ENCODE measurements at regions not wholly inside any gene's neighbourhood (a gene's known extent, or its start where the extent isn't known, plus 50 kb on each side); places are given as distances from the start of the nearest gene placed in this dataset.
"Not testable (repeated sequence)": the region's sequence is repeated elsewhere in the genome, so short reads cannot be mapped to it uniquely, and the experiment has no call there.

DNA sequence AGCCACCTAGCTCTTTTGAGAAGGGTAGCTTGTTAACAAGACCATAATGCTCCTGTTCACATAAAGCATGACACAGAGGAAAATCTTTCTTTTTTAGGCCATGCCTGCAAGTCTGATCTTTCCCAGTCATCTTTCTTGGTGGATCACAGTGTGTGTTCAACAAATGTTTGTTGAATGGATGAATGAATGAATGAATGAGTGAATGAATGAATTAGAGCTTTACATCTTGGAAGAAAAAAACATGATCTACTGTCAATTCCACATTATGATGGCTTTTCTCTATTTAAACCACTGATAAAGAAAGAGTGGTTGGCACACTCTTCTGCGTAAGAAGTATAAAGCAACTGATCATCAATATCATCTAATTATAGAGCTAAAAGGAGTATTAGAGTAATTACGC is 148.7 kb downstream of the CCDC71L start:
- H3K36me3 Mint-ChIP-seq, result no peaks in the 10 kb centered on the region
- H3K27ac Mint-ChIP-seq, result no peak overlapping the region
- no peak for ATAC-seq (replicated peaks)
- no peaks in the 10 kb centered on the region for H3K9me3 Mint-ChIP-seq
- no peak for DNase-seq
- H3K4me3 Mint-ChIP-seq, result no peak overlapping the region
- peaks cover 7 to 22% of the 10 kb centered on the region in 2 donors for H3K27me3 Mint-ChIP-seq
- H3K4me1 Mint-ChIP-seq, result peaks cover 0 to 1% of the 10 kb centered on the region in 2 donors

DNA sequence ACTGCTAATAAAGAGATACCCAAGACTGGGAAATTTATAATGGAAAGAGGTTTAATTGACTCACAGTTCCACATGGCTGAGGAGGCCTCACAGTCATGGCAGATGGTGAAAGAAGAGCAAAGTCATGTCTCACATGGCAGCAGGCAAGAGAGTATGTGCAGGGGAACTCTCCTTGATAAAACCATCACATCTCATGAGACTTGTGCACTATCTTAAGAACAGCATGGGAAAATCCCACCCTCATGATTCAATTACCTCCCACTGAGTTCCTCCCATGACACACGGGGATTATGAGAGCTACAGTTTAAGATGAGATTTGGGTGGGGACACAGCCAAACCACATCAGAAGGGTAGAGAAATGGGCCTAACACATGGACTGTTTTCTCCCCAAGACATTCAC is 156.3 kb downstream of the CCDC71L start:
- Mint-ChIP-seq H3K27ac (peak overlapping the region; percentile 16), H3K27me3 (peaks cover 3 to 4% of the 10 kb centered on the region in 2 donors), H3K4me1 (peaks cover 12 to 18% of the 10 kb centered on the region in 2 donors), H3K36me3 (peaks cover 0 to 7% of the 10 kb centered on the region in 2 donors), H3K9me3 (peaks cover 0 to 2% of the 10 kb centered on the region in 2 donors), H3K4me3 (no peak overlapping the region)
- DNase-seq, result no peak
- peak; percentile 29 to 74 for ATAC-seq (replicated peaks)

DNA sequence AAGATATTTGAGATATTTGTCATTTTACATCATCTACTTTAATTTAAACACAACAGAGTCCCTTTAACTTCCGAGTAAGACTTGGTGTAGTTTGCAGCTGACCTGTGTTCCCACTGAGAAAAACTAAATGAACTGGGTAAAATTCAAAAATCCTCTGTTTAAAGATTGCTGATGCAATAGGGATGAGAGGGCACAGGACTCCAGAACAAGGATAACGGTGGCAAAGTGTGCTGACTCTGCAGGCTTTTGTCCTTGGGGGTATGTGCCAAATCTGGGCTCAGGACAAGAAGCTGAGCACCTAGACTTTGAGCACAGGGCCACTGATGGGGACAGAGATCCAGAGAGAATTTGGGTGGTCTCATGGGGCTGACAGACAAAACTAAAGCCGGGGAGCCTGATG is 156.8 kb downstream of the CCDC71L start:
- peak overlapping the region; percentile 16 for H3K27ac Mint-ChIP-seq
- peaks cover 12 to 18% of the 10 kb centered on the region in 2 donors for H3K4me1 Mint-ChIP-seq
- no peak for ATAC-seq (replicated peaks)

DNA sequence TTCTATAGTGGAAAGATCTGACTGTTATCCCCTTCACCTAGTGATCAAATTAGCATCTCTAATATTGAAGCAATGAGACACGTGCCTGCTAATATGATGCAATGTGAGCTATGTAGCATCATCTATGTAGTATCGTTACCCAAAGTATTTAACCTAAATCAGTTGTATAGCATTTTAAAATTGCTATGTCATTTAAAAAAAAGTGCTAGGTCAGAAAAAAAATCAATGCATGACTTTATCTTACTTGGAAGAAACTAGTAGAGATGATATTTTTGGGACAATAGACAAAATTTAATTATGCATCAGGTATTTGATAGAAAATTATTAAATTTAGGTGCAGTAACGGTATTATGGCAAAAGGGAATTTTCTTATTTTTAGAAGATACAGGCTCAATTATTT is 157.3 kb downstream of the CCDC71L start:
- H3K9me3 Mint-ChIP-seq, result peaks cover 0 to 2% of the 10 kb centered on the region in 2 donors
- ATAC-seq (replicated peaks), result no peak
- peaks cover 12 to 18% of the 10 kb centered on the region in 2 donors for H3K4me1 Mint-ChIP-seq
- H3K4me3 Mint-ChIP-seq, result no peak overlapping the region
- peaks cover 0 to 7% of the 10 kb centered on the region in 2 donors for H3K36me3 Mint-ChIP-seq
- no peak overlapping the region for H3K27ac Mint-ChIP-seq
- peaks cover 0 to 4% of the 10 kb centered on the region in 2 donors for H3K27me3 Mint-ChIP-seq
- no peak for DNase-seq

More for the DNA sequence above, 156.8 kb downstream of the CCDC71L start:
- no peak overlapping the region for H3K4me3 Mint-ChIP-seq
- H3K27me3 Mint-ChIP-seq, result peaks cover 0 to 4% of the 10 kb centered on the region in 2 donors
- H3K9me3 Mint-ChIP-seq, result peaks cover 0 to 2% of the 10 kb centered on the region in 2 donors
- no peak for DNase-seq
- peaks cover 0 to 7% of the 10 kb centered on the region in 2 donors for H3K36me3 Mint-ChIP-seq

DNA sequence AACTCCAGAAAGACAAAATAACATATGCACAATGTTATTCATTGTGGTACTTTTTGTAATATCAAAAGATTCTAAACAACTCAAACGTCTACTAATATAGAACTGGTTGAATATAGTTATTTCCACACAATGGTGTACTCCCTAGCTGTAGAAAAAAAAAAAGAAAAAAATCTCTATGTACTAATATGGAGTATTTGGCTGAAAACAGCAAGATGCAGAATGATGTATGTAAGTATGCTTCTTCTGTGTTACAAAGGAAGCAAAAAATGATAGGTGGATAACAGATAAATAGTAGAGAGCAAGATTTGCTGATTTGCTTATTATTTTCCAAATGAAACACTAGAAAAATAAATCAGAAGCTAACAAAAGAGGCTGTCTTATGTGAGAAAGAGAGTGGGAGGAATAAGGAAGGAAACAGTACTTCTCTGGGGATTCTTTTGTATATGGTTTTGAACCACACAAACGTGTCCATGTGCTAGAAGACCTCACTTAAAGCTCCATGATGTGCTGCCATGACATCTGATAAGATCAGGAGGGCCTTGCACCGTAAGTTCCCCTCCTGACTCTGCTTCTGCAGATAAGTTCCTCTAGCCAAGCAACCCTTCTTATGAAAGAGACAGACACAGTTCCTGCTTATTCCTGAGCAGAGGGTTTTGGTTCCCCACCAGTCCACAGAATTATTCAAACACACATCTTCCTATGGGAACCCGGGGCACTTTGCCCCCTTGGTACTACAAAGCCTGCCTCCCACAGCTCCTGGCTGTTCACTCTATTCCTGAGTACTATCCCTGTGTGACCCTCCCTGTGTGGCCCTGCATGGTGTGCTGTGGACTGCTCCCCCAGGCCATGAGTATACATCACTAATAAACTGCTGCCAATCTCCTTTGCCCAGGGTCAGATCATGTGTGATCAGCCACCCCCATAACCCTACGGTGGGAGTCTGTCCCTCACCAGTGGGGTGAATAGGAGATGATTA is 159.1 kb downstream of the CCDC71L start:
- peak; percentile 23 to 42 for ATAC-seq (replicated peaks)
- H3K36me3 Mint-ChIP-seq, result peaks cover 0 to 7% of the 10 kb centered on the region in 2 donors
- H3K4me3 Mint-ChIP-seq, result no peak overlapping the region
- no peak overlapping the region for H3K27ac Mint-ChIP-seq
- H3K27me3 Mint-ChIP-seq, result peaks cover 4 to 6% of the 10 kb centered on the region in 2 donors
- H3K9me3 Mint-ChIP-seq, result peaks cover 0 to 3% of the 10 kb centered on the region in 2 donors
- DNase-seq, result no peak
- peaks cover 12 to 18% of the 10 kb centered on the region in 2 donors for H3K4me1 Mint-ChIP-seq

DNA sequence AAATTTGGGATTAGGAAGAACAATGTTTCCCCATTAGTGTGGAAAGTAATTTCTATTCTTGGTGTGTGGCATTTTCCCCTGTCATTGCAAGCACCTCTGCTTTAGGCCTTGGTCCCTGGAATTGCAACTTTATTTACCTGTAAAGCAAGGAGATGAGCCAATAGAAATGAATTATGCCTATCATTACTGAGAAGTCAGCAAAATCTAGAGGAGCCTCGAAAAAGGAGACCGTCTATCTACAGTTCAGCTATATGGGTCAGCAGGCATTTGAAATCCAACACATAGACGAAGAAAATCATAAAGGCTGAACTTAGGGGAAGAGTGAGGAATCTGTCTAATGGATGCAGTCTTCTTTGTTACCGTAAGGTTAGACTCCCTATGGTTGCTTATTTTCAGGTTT is 161.1 kb downstream of the CCDC71L start:
- H3K4me3 Mint-ChIP-seq, result no peak overlapping the region
- H3K4me1 Mint-ChIP-seq, result peaks cover 12 to 18% of the 10 kb centered on the region in 2 donors
- peaks cover 4 to 6% of the 10 kb centered on the region in 2 donors for H3K9me3 Mint-ChIP-seq
- H3K27ac Mint-ChIP-seq, result no peak overlapping the region
- peaks cover 22 to 23% of the 10 kb centered on the region in 2 donors for H3K27me3 Mint-ChIP-seq
- peaks cover 0 to 7% of the 10 kb centered on the region in 2 donors for H3K36me3 Mint-ChIP-seq
- DNase-seq (no peak), ATAC-seq (replicated peaks) (no peak)

DNA sequence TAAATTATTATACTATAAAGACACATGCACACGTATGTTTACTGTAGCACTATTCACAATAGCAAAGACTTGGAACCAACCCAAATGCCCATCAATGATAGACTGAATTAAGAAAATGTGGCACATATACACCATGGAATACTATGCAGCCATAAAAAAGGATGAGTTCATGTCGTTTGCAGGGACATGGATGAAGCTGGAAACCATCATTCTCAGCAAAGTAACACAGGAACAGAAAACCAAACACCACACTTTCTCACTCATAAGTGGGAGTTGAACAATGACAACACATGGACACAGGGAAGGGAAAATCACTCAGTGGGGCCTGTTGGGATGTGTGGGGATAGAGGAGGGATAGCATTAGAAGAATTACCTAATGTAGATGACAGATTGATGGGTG is 163.0 kb downstream of the CCDC71L start:
- H3K27ac Mint-ChIP-seq; H3K4me3 Mint-ChIP-seq; DNase-seq; ATAC-seq (replicated peaks); H3K36me3 Mint-ChIP-seq; H3K9me3 Mint-ChIP-seq: not testable (repeated sequence)
- Mint-ChIP-seq H3K27me3 (peaks cover 30 to 33% of the 10 kb centered on the region in 2 donors), H3K4me1 (peaks cover 5 to 11% of the 10 kb centered on the region in 2 donors)

DNA sequence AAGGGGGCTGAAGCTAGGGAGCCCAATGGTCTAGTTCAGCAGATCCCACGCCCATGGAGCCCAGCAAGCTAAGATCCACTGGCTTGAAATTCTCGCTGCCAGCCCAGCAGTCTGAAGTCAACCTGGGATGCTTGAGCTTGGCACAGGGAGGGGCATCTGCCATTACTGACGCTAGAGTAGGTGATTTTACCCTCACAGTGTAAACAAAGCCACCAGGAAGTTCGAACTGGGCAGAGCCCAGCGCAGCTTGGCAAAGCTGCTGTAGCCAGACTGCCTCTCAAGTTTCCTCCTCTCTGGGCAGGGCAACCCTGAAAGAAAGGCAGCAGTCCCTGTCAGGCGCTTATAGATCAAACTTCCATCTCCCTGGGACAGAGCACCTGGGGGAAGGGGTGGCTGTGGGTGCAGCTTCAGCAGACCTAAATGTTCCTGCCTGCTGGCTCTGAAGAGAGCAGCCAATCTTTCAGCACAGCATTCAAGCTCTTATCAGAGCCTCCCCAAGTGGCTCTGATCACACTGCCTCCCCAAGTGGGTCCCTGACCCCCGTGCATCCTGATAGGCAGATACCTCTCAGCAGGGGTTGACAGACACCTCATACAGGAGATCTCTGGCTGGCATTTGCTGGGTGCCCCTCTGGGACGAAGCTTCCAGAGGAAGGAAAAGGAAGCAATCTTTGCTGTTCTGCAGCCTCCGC is 167.8 kb downstream of the CCDC71L start:
- H3K27ac Mint-ChIP-seq, result no peak overlapping the region
- peaks cover 30 to 49% of the 10 kb centered on the region in 2 donors for H3K27me3 Mint-ChIP-seq
- no peaks in the 10 kb centered on the region for H3K36me3 Mint-ChIP-seq
- no peak for DNase-seq
- H3K4me1 Mint-ChIP-seq, result no peaks in the 10 kb centered on the region
- H3K9me3 Mint-ChIP-seq, result peaks cover 3 to 9% of the 10 kb centered on the region in 2 donors
- no peak overlapping the region for H3K4me3 Mint-ChIP-seq
- ATAC-seq (replicated peaks), result no peak

DNA sequence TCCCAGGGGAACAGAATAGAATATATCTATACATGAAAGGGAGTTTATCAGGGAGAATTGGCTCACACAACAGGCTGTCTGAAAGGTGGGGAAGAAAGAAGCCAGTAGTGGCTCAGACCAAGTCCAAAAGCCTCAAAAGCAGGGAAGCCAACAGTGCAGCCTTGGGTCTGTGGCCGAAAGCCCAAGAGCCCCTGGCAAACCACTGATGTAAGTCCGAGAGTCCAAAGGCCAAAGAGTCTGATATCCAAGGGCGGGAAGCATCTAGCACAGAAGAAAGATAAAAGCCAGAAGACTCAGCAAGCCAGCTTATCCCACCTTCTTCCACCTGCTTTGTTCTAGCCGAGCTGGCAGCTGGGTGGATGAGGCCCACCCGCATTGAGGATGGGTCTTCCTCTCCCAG is 172.5 kb downstream of the CCDC71L start:
- DNase-seq, result no peak
- H3K4me3 Mint-ChIP-seq, result no peak overlapping the region
- ATAC-seq (replicated peaks), result no peak
- no peak overlapping the region for H3K27ac Mint-ChIP-seq
- peaks cover 5 to 18% of the 10 kb centered on the region in 2 donors for H3K27me3 Mint-ChIP-seq
- no peaks in the 10 kb centered on the region for H3K9me3 Mint-ChIP-seq
- H3K4me1 Mint-ChIP-seq, result peaks cover 17 to 31% of the 10 kb centered on the region in 2 donors
- H3K36me3 Mint-ChIP-seq, result no peaks in the 10 kb centered on the region

DNA sequence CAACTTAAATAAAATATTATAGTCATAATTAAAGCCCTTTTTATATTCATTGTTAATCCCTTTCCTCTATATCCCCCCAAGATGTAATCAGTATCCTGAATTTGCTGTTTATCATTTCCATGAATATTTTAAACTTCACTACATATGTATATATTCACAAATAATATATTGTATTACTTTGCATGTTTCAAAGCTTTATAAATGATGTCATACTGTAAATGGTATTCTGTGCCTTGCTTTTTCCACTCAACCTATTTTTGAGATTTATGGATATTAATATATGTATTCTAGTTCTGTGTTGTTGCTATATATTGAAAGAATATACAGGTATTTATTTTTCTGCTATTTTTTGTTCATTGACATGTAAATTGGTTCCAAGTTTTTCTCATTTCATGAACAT is 173.1 kb downstream of the CCDC71L start:
- no peak overlapping the region for H3K4me3 Mint-ChIP-seq
- no peak for DNase-seq
- peaks cover 17 to 31% of the 10 kb centered on the region in 2 donors for H3K4me1 Mint-ChIP-seq
- no peak for ATAC-seq (replicated peaks)
- no peaks in the 10 kb centered on the region for H3K36me3 Mint-ChIP-seq
- no peaks in the 10 kb centered on the region for H3K9me3 Mint-ChIP-seq
- no peak overlapping the region for H3K27ac Mint-ChIP-seq
- peaks cover 7 to 19% of the 10 kb centered on the region in 2 donors for H3K27me3 Mint-ChIP-seq

DNA sequence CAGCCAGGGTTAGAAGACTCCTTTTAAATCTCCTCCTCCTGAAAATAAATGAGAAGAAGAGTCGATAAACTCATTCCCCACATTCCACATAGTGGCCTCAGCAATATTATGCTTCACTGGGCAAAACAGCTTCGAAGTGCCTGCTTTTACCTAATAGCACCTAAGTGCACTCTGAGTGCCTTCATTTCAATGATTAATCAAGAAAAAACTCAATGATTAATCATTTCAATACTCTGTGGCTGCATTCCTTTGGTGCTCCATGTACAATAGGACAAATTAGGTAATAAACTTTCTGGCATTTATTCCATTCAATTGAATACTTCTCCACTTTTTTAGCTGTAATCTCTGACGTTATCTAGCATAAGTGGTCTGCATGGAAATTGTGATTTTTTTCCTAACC is 174.6 kb downstream of the CCDC71L start:
- DNase-seq (no peak), ATAC-seq (replicated peaks) (no peak)
- H3K4me1 Mint-ChIP-seq, result peaks cover 17 to 31% of the 10 kb centered on the region in 2 donors
- H3K27me3 Mint-ChIP-seq, result peaks cover 17 to 30% of the 10 kb centered on the region in 2 donors
- H3K27ac Mint-ChIP-seq, result no peak overlapping the region
- H3K4me3 Mint-ChIP-seq, result no peak overlapping the region
- no peaks in the 10 kb centered on the region for H3K36me3 Mint-ChIP-seq
- H3K9me3 Mint-ChIP-seq, result no peaks in the 10 kb centered on the region

DNA sequence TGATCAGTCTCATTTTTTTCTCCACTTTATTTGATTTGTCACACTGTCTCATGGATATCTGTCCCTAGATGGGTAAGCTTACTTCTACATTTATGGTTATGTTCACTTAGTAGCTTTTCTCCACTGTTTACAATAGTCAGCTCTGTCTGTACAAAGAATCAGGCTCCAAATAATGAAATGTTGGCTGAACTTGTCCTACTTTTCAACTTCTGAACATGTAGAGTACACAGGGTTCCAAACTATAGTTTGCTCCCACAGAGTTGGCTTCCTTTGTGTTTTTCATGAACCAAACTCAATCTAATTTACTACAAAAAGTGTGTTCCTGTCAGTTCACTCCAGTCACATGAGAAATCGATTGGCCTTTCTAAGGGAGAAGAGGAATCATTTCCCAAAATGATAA is 175.0 kb downstream of the CCDC71L start:
- no peak overlapping the region for H3K4me3 Mint-ChIP-seq
- H3K9me3 Mint-ChIP-seq, result no peaks in the 10 kb centered on the region
- H3K4me1 Mint-ChIP-seq, result peaks cover 17 to 31% of the 10 kb centered on the region in 2 donors
- H3K36me3 Mint-ChIP-seq, result no peaks in the 10 kb centered on the region
- ATAC-seq (replicated peaks) (no peak), DNase-seq (no peak)
- H3K27ac Mint-ChIP-seq, result no peak overlapping the region
- peaks cover 18 to 31% of the 10 kb centered on the region in 2 donors for H3K27me3 Mint-ChIP-seq

DNA sequence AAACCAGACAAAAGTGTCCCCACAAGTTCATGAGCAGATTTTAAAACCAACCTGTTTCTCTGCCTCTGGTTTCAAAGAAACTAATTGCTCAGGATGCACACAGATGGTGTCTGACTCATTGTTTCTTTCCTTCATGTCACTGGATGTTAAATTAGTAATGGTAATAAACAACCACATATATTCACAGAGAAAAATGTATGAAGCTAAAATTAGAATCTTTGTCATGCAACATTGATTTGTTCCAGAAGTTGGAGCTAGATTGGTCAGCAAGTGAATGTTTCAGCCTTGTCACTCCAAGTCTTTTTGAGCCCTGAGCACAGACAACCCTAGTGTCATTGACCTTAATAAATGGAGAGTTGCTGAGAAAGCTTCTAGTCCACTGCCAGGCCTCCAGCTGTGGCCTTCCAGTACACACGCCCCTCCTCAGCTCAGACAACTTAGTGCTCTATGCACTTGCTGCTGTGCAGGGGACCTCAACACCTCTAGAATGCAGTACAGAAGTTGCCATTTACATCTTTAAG is 175.9 kb downstream of the CCDC71L start:
- Mint-ChIP-seq H3K4me1 (peaks cover 17 to 31% of the 10 kb centered on the region in 2 donors), H3K4me3 (peak overlapping the region in 1 of 2 donors; percentile 25), H3K9me3 (no peaks in the 10 kb centered on the region), H3K27ac (peak overlapping the region; percentile 79), H3K27me3 (peaks cover 18 to 28% of the 10 kb centered on the region in 2 donors), H3K36me3 (no peaks in the 10 kb centered on the region)
- DNase-seq, result no peak
- ATAC-seq (replicated peaks), result peak; percentile 79 to 84

DNA sequence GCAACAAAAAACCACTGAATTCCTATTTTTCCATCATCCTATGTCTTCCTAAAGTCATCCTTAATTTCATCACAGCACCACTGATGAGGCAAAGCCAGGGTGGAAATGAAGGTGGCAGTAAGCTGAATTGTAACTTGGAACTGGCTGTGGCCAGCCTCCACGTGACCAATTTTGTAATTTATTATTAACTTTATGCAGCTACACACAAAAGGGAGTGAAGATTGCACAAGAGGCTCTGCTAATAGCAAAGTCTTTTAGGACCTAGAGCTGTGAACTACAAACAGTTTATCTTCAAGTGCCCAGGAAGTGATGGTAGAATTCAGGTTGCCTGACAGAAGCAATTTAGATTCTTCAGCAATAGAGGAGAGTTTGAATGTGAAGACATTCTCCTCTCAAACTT is 176.4 kb downstream of the CCDC71L start:
- H3K27ac Mint-ChIP-seq, result peak overlapping the region; percentile 42
- DNase-seq, result no peak
- H3K4me3 Mint-ChIP-seq, result no peak overlapping the region
- peaks cover 17 to 31% of the 10 kb centered on the region in 2 donors for H3K4me1 Mint-ChIP-seq
- H3K36me3 Mint-ChIP-seq, result no peaks in the 10 kb centered on the region
- peak; percentile 12 to 13 for ATAC-seq (replicated peaks)
- peaks cover 21 to 31% of the 10 kb centered on the region in 2 donors for H3K27me3 Mint-ChIP-seq
- H3K9me3 Mint-ChIP-seq, result no peaks in the 10 kb centered on the region
